Mammary epithelial cell (primary cell): ENCODE measurements at regions not wholly inside any gene's neighbourhood (a gene's known extent, or its start where the extent isn't known, plus 50 kb on each side); places are given as distances from the start of the nearest gene placed in this dataset.

Experiments used
- CTCF ChIP-seq, 2 donors: IDR thresholded peaks in 1 of 2; conservative IDR thresholded peaks in 1 of 2; 2 replicates each; pipeline ENCODE4 v1.5.1; 2011 to 2012; ENCODE audit warnings: inconsistent platforms in 2 of 2, low read length in 2 of 2, mild to moderate bottlenecking in 2 of 2, control low read depth in 1 of 2, low read depth in 1 of 2; ENCODE audit not compliant: insufficient read depth in 1 of 2; ENCODE audit errors: extremely low read depth in 1 of 2
- EZH2 ChIP-seq: IDR thresholded peaks from 2 replicates; pipeline ENCODE4 v1.6.1; 2012; ENCODE audit warnings: low read length, inconsistent platforms, borderline replicate concordance

DNA sequence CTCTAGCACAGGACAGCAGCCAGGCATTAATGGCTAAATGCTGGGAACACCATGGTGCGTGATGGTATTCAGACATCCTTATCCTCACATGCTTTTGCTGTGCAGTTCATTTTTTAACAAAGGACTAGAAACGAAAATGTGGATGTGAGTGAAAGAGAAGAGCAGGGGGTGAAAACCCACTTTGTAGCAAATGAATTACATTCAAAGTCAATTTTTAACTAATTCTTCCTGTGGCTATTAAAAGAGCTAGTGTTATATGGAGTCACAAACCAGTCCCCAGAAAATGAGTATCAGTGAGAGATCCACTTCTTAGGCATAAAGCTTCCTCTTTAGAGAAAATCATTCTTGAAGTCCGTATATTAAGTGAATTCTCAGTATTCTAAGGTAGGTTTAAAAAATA lies 592.0 kb upstream of the LMO3 start:
- TF ChIP-seq EZH2: no peak
- no peak for TF ChIP-seq CTCF (conservative IDR thresholded peaks at IDR 0.05 in 1 of 2, IDR thresholded peaks at IDR 0.05 in 1 of 2; ENCODE audit: extremely low read depth in 1 of 2, insufficient read depth in 1 of 2, low read depth in 1 of 2, low read length in 2 of 2)
